ENCODE measurements at regions not wholly inside any gene's neighbourhood (a gene's known extent, or its start where the extent isn't known, plus 50 kb on each side); places are given as distances from the start of the nearest gene placed in this dataset.

GRCh38 chr17:31748881-31749280 is 110.2 kb downstream of the COPRS start:
- intact Hi-C loops (cut with micrococcal nuclease): no loop called here
- no peak overlapping the region for H3K9ac ChIP-seq (ENCODE audit: insufficient read depth in 1 of 2, low read depth in 2 of 2, low read length in 2 of 2)
- 6% methylated on average over 3 of the region's 3 CpGs for WGBS (ENCODE audit: insufficient coverage, low coverage, missing lambda C conversion rate)
- H3K4me1 ChIP-seq (replicated peaks in 1 of 2; ENCODE audit: control insufficient read depth in 2 of 2, insufficient read depth in 2 of 2, low read length in 2 of 2): no peaks in the 10 kb centered on the region; a peak in 1 of 5 replicates
- H3K4me2 ChIP-seq (ENCODE audit: insufficient read depth, low read length): no peak overlapping the region
- H4K20me1 ChIP-seq (replicated peaks; ENCODE audit: control insufficient read depth, insufficient read depth, low read length): no peaks in the 10 kb centered on the region
- H3K4me3 ChIP-seq: no peak overlapping the region
- H3K27ac ChIP-seq (ENCODE audit: extremely low read depth, low read depth, low read length): no peak overlapping the region
- no peaks in the 10 kb centered on the region for H3K36me3 ChIP-seq (ENCODE audit: control insufficient read depth, insufficient read depth, low read length)
- BruUV-seq (replicated peaks): no TSS peak
- CTCF ChIA-PET (ENCODE audit: low intra/inter-chr PET ratio): no interaction called here
- DNase-seq (ENCODE audit: extremely low read depth in 1 of 4, low spot score in 3 of 4) (no peak), FAIRE-seq (no peak), ATAC-seq (no peak)
- POLR2A ChIA-PET: no interaction called here
- H3K9me3 ChIP-seq (replicated peaks; ENCODE audit: control insufficient read depth, insufficient read depth, low read depth, low read length): no peaks in the 10 kb centered on the region
- TF ChIP-seq DDX20 (tag; IDR thresholded peaks at IDR 0.05; ENCODE audit: low read depth): no peak
- peaks cover 5 to 31% of the 10 kb centered on the region in 2 experiments; a peak in 4 of 5 replicates for H3K27me3 ChIP-seq (ENCODE audit: control insufficient read depth in 2 of 2, insufficient read depth in 2 of 2, low read length in 2 of 2)
- no peak overlapping the region for H2AFZ ChIP-seq (ENCODE audit: low read depth, low read length)
- in situ Hi-C loops (cut with MboI): no loop called here
- no peaks in the 10 kb centered on the region for H3K9me1 ChIP-seq (ENCODE audit: control insufficient read depth, insufficient read depth, low read length)
- H3K79me2 ChIP-seq (ENCODE audit: control insufficient read depth, insufficient read depth, low read length): no peaks in the 10 kb centered on the region

- ChIA-PET CTCF (ENCODE audit: low intra/inter-chr PET ratio) (no interaction called here), POLR2A (interaction anchor here (0.5 to 1.2 kb wide), 2 partner anchors 93 to 212 kb away, joined by 3 to 4 read pairs; no protein-coding TSS in a partner anchor)
These were observed 112.1 kb downstream of the COPRS start for GRCh38 chr17:31746884-31747495.

More at GRCh38 chr17:31746884-31747495, 112.1 kb downstream of the COPRS start:
- BruUV-seq (replicated peaks): no TSS peak
- H3K9ac ChIP-seq (ENCODE audit: insufficient read depth in 1 of 2, low read depth in 2 of 2, low read length in 2 of 2): no peak overlapping the region
- in situ Hi-C loops (cut with MboI) (no loop called here), intact Hi-C loops (cut with micrococcal nuclease) (no loop called here)
- H3K9me3 ChIP-seq (replicated peaks; ENCODE audit: control insufficient read depth, insufficient read depth, low read depth, low read length): no peaks in the 10 kb centered on the region
- no peaks in the 10 kb centered on the region; a peak in 1 of 5 replicates for H3K4me1 ChIP-seq (replicated peaks in 1 of 2; ENCODE audit: control insufficient read depth in 2 of 2, insufficient read depth in 2 of 2, low read length in 2 of 2)
- no peak for FAIRE-seq
- ATAC-seq: no peak
- H3K27me3 ChIP-seq (ENCODE audit: control insufficient read depth in 2 of 2, insufficient read depth in 2 of 2, low read length in 2 of 2): peaks cover 11 to 36% of the 10 kb centered on the region in 2 experiments; a peak in 4 of 5 replicates
- H3K27ac ChIP-seq (ENCODE audit: extremely low read depth, low read depth, low read length): no peak overlapping the region
- H2AFZ ChIP-seq (ENCODE audit: low read depth, low read length): no peak overlapping the region
- TF ChIP-seq RUNX1 (IDR thresholded peaks at IDR 0.05; ENCODE audit: low read depth): no peak
- TF ChIP-seq MBD2 (IDR thresholded peaks at IDR 0.05; ENCODE audit: borderline replicate concordance, low read depth): no peak
- no peak for TF ChIP-seq E2F1 (CRISPR knock-in tag; IDR thresholded peaks at IDR 0.05)
- H3K9me1 ChIP-seq (ENCODE audit: control insufficient read depth, insufficient read depth, low read length): no peaks in the 10 kb centered on the region
- no peak overlapping the region for H3K4me2 ChIP-seq (ENCODE audit: insufficient read depth, low read length)
- no peaks in the 10 kb centered on the region; the same call in 1 of the 2 replicates for H4K20me1 ChIP-seq (replicated peaks; ENCODE audit: control insufficient read depth, insufficient read depth, low read length)
- DNase-seq (ENCODE audit: extremely low read depth in 1 of 4, low spot score in 3 of 4): no peak
- no peaks in the 10 kb centered on the region for H3K79me2 ChIP-seq (ENCODE audit: control insufficient read depth, insufficient read depth, low read length)
- no peak overlapping the region for H3K4me3 ChIP-seq
- H3K36me3 ChIP-seq (ENCODE audit: control insufficient read depth, insufficient read depth, low read length): no peaks in the 10 kb centered on the region
